HepG2 (cell line): ENCODE measurements at regions not wholly inside any gene's neighbourhood (a gene's known extent, or its start where the extent isn't known, plus 50 kb on each side); places are given as distances from the start of the nearest gene placed in this dataset.

Experiments used
- ATAC-seq: fragments of 200-7000 bp; cut with Tn5 transposase; 3 replicates; pipeline ENCODE4 v1.9.1; 2020; ENCODE audit warnings: mild to moderate bottlenecking, moderate library complexity
- BruUV-seq: library from RNA; stranded (reverse); fragments of 400-500 nt; replicated peaks from 2 replicates; lab custom pipeline; 2021; lab: Mats Ljungman, UMichigan
- CTCF ChIA-PET: fragments of 300-600 bp; formaldehyde crosslinking; extraction: SDS; loops from one replicate; lab custom pipeline; 2021; ENCODE audit warnings: low total read pairs, inconsistent platforms, low intra/inter-chr PET ratio; lab: Yijun Ruan, JAX
- POLR2A ChIA-PET: fragments of 350-600 bp; sonication (Branson Sonifier 250); formaldehyde crosslinking; loops from one replicate; lab custom pipeline; 2020; ENCODE audit warnings: antibody characterized with exemption, inconsistent platforms; lab: Yijun Ruan, JAX
- DNase-seq: peaks from one replicate; pipeline ENCODE4 v3.0.0-alpha.2; 2015; ENCODE audit warnings: low spot score
- FAIRE-seq: peaks from 3 replicates; lab custom pipeline; 2011; peaks lifted over from hg19 to GRCh38; lab: Jason Lieb, UNC
- H2AFZ ChIP-seq: one replicate; pipeline ENCODE4 v1.6.1; 2011; ENCODE audit warnings: low read length, inconsistent platforms
- H3K27ac ChIP-seq: fragments of 300-600 bp; 3 replicates; pipeline ENCODE4 v1.8.0; 2011; ENCODE audit warnings: mixed run types, mild to moderate bottlenecking, mixed read lengths, low read length, inconsistent platforms; ENCODE audit not compliant: insufficient read depth; ENCODE audit errors: extremely low read length
- H3K27me3 ChIP-seq, 2 experiments: fragments of 200-600 bp in 1 of 2; 2 replicates in 1 of 2; 3 replicates in 1 of 2; pipeline versions ENCODE4 v1.6.0 to v1.8.0; 2011; ENCODE audit warnings: low read length in 2 of 2, mild to moderate bottlenecking in 2 of 2, moderate library complexity in 2 of 2, inconsistent platforms in 1 of 2; ENCODE audit not compliant: insufficient read depth in 2 of 2, control insufficient read depth in 1 of 2
- H3K36me3 ChIP-seq, 2 experiments: fragments of 200-600 bp in 1 of 2; replicated peaks in 1 of 2; 2 replicates in 1 of 2; 3 replicates in 1 of 2; pipeline versions ENCODE4 v1.5.1 to v1.8.0; 2011; ENCODE audit warnings: low read length in 2 of 2, inconsistent platforms in 1 of 2; ENCODE audit not compliant: insufficient read depth in 2 of 2, control insufficient read depth in 1 of 2
- H3K4me1 ChIP-seq: 2 replicates; pipeline ENCODE4 v1.5.1; 2012; ENCODE audit warnings: low read length, inconsistent platforms; ENCODE audit not compliant: insufficient read depth
- H3K4me2 ChIP-seq: 2 replicates; pipeline ENCODE4 v1.6.0; 2011; ENCODE audit warnings: low read depth, low read length, inconsistent platforms
- H3K4me3 ChIP-seq, 3 experiments: fragments of 200-600 bp in 1 of 3; sonication (generic), shearing (Covaris generic) in 1 of 3; replicated peaks in 1 of 3; 2 replicates each; pipeline ENCODE4 v1.5.1; 2011 to 2016; ENCODE audit warnings: low read length in 3 of 3, inconsistent platforms in 2 of 3, low read depth in 2 of 3, mild to moderate bottlenecking in 2 of 3, control low read depth in 1 of 3, mixed read lengths in 1 of 3; ENCODE audit not compliant: insufficient read depth in 1 of 3
- H3K79me2 ChIP-seq: one replicate; pipeline ENCODE4 v1.6.1; 2011; ENCODE audit warnings: low read length, inconsistent platforms; ENCODE audit not compliant: insufficient read depth
- H3K9ac ChIP-seq: 2 replicates; pipeline ENCODE4 v1.6.0; 2011; ENCODE audit warnings: mild to moderate bottlenecking, low read depth, low read length, inconsistent platforms; ENCODE audit not compliant: insufficient read depth
- H3K9me3 ChIP-seq: 2 replicates; pipeline ENCODE4 v1.5.1; 2012; ENCODE audit warnings: mild to moderate bottlenecking, low read length
- H4K20me1 ChIP-seq: 2 replicates; pipeline ENCODE4 v1.6.0; 2011; ENCODE audit warnings: inconsistent platforms, mild to moderate bottlenecking, low read length, moderate library complexity; ENCODE audit not compliant: insufficient read depth
- AKNA ChIP-seq: sonication (generic); formaldehyde crosslinking; IDR thresholded peaks from 2 replicates; pipeline ENCODE4 v1.4.0; 2020; ENCODE audit warnings: missing genetic modification reagents, borderline replicate concordance
- BRF2 ChIP-seq: sonication (generic); formaldehyde crosslinking; IDR thresholded peaks from 2 replicates; pipeline ENCODE4 v1.8.1; 2022; ENCODE audit warnings: mild to moderate bottlenecking, missing genetic modification reagents
- GPN1 ChIP-seq: sonication (generic); formaldehyde crosslinking; IDR thresholded peaks from 2 replicates; pipeline ENCODE4 v1.5.1; 2020; ENCODE audit warnings: missing genetic modification reagents, borderline replicate concordance
- HNF4A ChIP-seq: sonication (generic); formaldehyde crosslinking; IDR thresholded peaks from 2 replicates; pipeline ENCODE4 v1.4.0; 2020; ENCODE audit warnings: missing genetic modification reagents
- ZNF225 ChIP-seq: sonication (generic); formaldehyde crosslinking; IDR thresholded peaks from 2 replicates; pipeline ENCODE4 v1.4.0; 2020; ENCODE audit warnings: mild to moderate bottlenecking, missing genetic modification reagents
- ZNF550 ChIP-seq: sonication (generic); formaldehyde crosslinking; IDR thresholded peaks from 2 replicates; pipeline ENCODE4 v1.4.0; 2020; ENCODE audit warnings: mild to moderate bottlenecking, missing genetic modification reagents, borderline replicate concordance
- ZNF576 ChIP-seq: sonication (generic); formaldehyde crosslinking; IDR thresholded peaks from 2 replicates; pipeline ENCODE4 v1.4.0; 2020; ENCODE audit warnings: mild to moderate bottlenecking, missing genetic modification reagents
- ZNF749 ChIP-seq: sonication (generic); formaldehyde crosslinking; IDR thresholded peaks from 2 replicates; pipeline ENCODE4 v1.8.0; 2022; ENCODE audit warnings: mild to moderate bottlenecking, missing genetic modification reagents, moderate library complexity, borderline replicate concordance
- ZNF878 ChIP-seq: sonication (generic); formaldehyde crosslinking; IDR thresholded peaks from 2 replicates; pipeline ENCODE4 v1.8.1; 2023; ENCODE audit warnings: mild to moderate bottlenecking, missing genetic modification reagents, moderate library complexity
- WGBS: methylation state at CpG from one replicate; pipeline ENCODE4 v1.1.6; 2017; ENCODE audit warnings: low lambda C conversion rate; 5-methylcytosine and 5-hydroxymethylcytosine counted together
- in situ Hi-C: cut with HindIII; loops from 2 replicates; pipeline ENCODE4 v1.10.0; 2017; ENCODE audit warnings: low pct_unique_long_range_greater_than_20kb; ENCODE audit not compliant: extremely low pct_ligation_motif_present
- intact Hi-C: fragments of 100-400 bp; cut with micrococcal nuclease; formaldehyde crosslinking; loops from one replicate; pipeline ENCODE4 v1.10.0; 2022; ENCODE audit not compliant: unreplicated experiment

- no peak for ATAC-seq
Observed at GRCh38 chr1:59194621-59195020, 102.3 kb upstream of the FGGY start.

More at GRCh38 chr1:59194621-59195020, 102.3 kb upstream of the FGGY start:
- TF ChIP-seq GPN1 (CRISPR knock-in tag) (no peak), ZNF576 (CRISPR knock-in tag) (no peak), AKNA (CRISPR knock-in tag) (no peak), ZNF225 (CRISPR knock-in tag) (no peak), BRF2 (CRISPR knock-in tag) (no peak), ZNF878 (no peak), HNF4A (CRISPR knock-in tag) (no peak), ZNF749 (no peak), ZNF550 (no peak)
- TF ChIP-seq, all 625 proteins: peak for 0
- H3K27ac ChIP-seq: no peak overlapping the region
- H3K9me3 ChIP-seq: peaks cover 5% of the 10 kb centered on the region; the same call in 1 of the 2 replicates
- ChIA-PET POLR2A (no interaction called here), CTCF (no interaction called here)
- H3K79me2 ChIP-seq: no peaks in the 10 kb centered on the region
- H3K4me3 ChIP-seq: no peak overlapping the region
- no TSS peak for BruUV-seq
- intact Hi-C loops: no loop called here
- no peak for FAIRE-seq
- no peak overlapping the region for H2AFZ ChIP-seq
- no peak overlapping the region for H3K9ac ChIP-seq
- H3K36me3 ChIP-seq: no peaks in the 10 kb centered on the region
- peaks cover 23% of the 10 kb centered on the region for H3K4me1 ChIP-seq
- no peak for DNase-seq
- H3K4me2 ChIP-seq: no peak overlapping the region
- no peaks in the 10 kb centered on the region for H4K20me1 ChIP-seq
- WGBS: 46% methylated on average over 2 of the region's 2 CpGs
- in situ Hi-C loops: no loop called here
- H3K27me3 ChIP-seq: no peaks in the 10 kb centered on the region; a peak in 1 of 5 replicates
